H1 (cell line): ENCODE measurements at regions not wholly inside any gene's neighbourhood (a gene's known extent, or its start where the extent isn't known, plus 50 kb on each side); places are given as distances from the start of the nearest gene placed in this dataset.

Source experiments
- CTCF ChIA-PET: fragments of 300-600 bp; sonication (Branson Sonifier 250); formaldehyde crosslinking; loops from one replicate; lab custom pipeline; 2021; ENCODE audit not compliant: partially characterized antibody; lab: Charles Lee
- POLR2A ChIA-PET: fragments of 300-600 bp; sonication (Branson Sonifier 250); formaldehyde crosslinking; loops from one replicate; lab custom pipeline; 2021; ENCODE audit warnings: inconsistent platforms; ENCODE audit not compliant: partially characterized antibody; lab: Charles Lee
- DNase-seq, 2 experiments: peaks; one replicate each; pipeline versions ENCODE4 v3.0.0 to v3.0.0-alpha.2; 2010 to 2022; ENCODE audit warnings: low spot score in 2 of 2, low read depth in 1 of 2, mixed read lengths in 1 of 2
- FAIRE-seq: peaks from 2 replicates; lab custom pipeline; 2011; peaks lifted over from hg19 to GRCh38; lab: Jason Lieb, UNC
- H2AFZ ChIP-seq: 2 replicates; pipeline ENCODE4 v1.8.1; 2012; ENCODE audit warnings: low read length, inconsistent platforms
- H2AK5ac ChIP-seq: 2 replicates; pipeline ENCODE4 v1.6.1; 2013; ENCODE audit warnings: low read depth, low read length
- H2BK120ac ChIP-seq: replicated peaks from 2 replicates; pipeline ENCODE3; 2013; ENCODE audit warnings: low read depth, low read length, inconsistent platforms
- H2BK12ac ChIP-seq: 2 replicates; pipeline ENCODE4 v1.6.1; 2013; ENCODE audit warnings: low read depth, low read length
- H2BK15ac ChIP-seq: 2 replicates; pipeline ENCODE4 v1.6.1; 2013; ENCODE audit warnings: low read length
- H2BK20ac ChIP-seq: 2 replicates; pipeline ENCODE4 v1.6.1; 2013; ENCODE audit warnings: low read length
- H2BK5ac ChIP-seq: 2 replicates; pipeline ENCODE4 v1.6.1; 2013; ENCODE audit warnings: low read depth, low read length
- H3K14ac ChIP-seq: 2 replicates; pipeline ENCODE4 v1.6.1; 2013; ENCODE audit warnings: inconsistent platforms; ENCODE audit not compliant: insufficient read length
- H3K18ac ChIP-seq: 2 replicates; pipeline ENCODE4 v1.6.1; 2013; ENCODE audit warnings: low read length; ENCODE audit errors: extremely low read depth
- H3K23ac ChIP-seq: 2 replicates; pipeline ENCODE4 v1.6.1; 2013; ENCODE audit warnings: inconsistent platforms; ENCODE audit not compliant: insufficient read length
- H3K23me2 ChIP-seq: 2 replicates; pipeline ENCODE4 v1.6.1; 2013; ENCODE audit warnings: low read depth, low read length
- H3K27ac ChIP-seq: 2 replicates; pipeline ENCODE4 v1.6.1; 2011; ENCODE audit warnings: low read depth, low read length, inconsistent platforms
- H3K27me3 ChIP-seq, 4 experiments: replicated peaks in 1 of 4; 1 replicate in 1 of 4; 2 replicates in 3 of 4; pipeline versions ENCODE4 v1.6.1 to v1.8.1; 2011 to 2013; ENCODE audit warnings: low read length in 3 of 4, mild to moderate bottlenecking in 3 of 4, inconsistent platforms in 2 of 4, mixed read lengths in 2 of 4, moderate library complexity in 1 of 4; ENCODE audit not compliant: control insufficient read depth in 3 of 4, insufficient read depth in 3 of 4; ENCODE audit errors: extremely low read depth in 1 of 4
- H3K36me3 ChIP-seq, 4 experiments: 2 replicates each; pipeline versions ENCODE4 v1.6.1 to v1.8.1; 2011 to 2013; ENCODE audit warnings: mild to moderate bottlenecking in 4 of 4, low read length in 3 of 4, moderate library complexity in 2 of 4, control low read depth in 1 of 4, inconsistent platforms in 1 of 4; ENCODE audit not compliant: insufficient read depth in 4 of 4, control insufficient read depth in 2 of 4
- H3K4ac ChIP-seq: replicated peaks from 2 replicates; pipeline ENCODE3; 2013; ENCODE audit warnings: low read length, low read depth, mixed read lengths, inconsistent platforms; ENCODE audit not compliant: insufficient read length
- H3K4me1 ChIP-seq, 4 experiments: replicated peaks in 1 of 4; 1 replicate in 1 of 4; 2 replicates in 3 of 4; pipeline versions ENCODE4 v1.6.1 to v1.8.1; 2011 to 2013; ENCODE audit warnings: low read length in 3 of 4, inconsistent platforms in 2 of 4, mixed read lengths in 1 of 4; ENCODE audit not compliant: insufficient read depth in 4 of 4, control insufficient read depth in 3 of 4
- H3K4me2 ChIP-seq, 2 experiments: 2 replicates each; pipeline versions ENCODE4 v1.6.1 to v1.8.1; 2011 to 2013; ENCODE audit warnings: low read depth in 2 of 2, low read length in 2 of 2, control low read depth in 1 of 2, inconsistent platforms in 1 of 2, mild to moderate bottlenecking in 1 of 2; ENCODE audit not compliant: insufficient read depth in 1 of 2
- H3K4me3 ChIP-seq, 4 experiments: fragments of 200-600, 300-600 bp in 1 of 4; sonication (generic), shearing (Covaris generic), sonication (Bioruptor Twin) in 1 of 4; 2 replicates each; pipeline versions ENCODE4 v1.5.1 to v1.8.1; 2011 to 2016; ENCODE audit warnings: low read length in 4 of 4, low read depth in 3 of 4, control low read depth in 2 of 4, inconsistent platforms in 2 of 4, mild to moderate bottlenecking in 2 of 4, mixed read lengths in 1 of 4, moderate library complexity in 1 of 4; ENCODE audit not compliant: insufficient read depth in 2 of 4; ENCODE audit errors: extremely low read depth in 1 of 4
- H3K56ac ChIP-seq: replicated peaks from 2 replicates; pipeline ENCODE3; 2013; ENCODE audit warnings: low read depth, mild to moderate bottlenecking, mixed read lengths, low read length, inconsistent platforms; ENCODE audit not compliant: insufficient read length
- H3K79me1 ChIP-seq: 2 replicates; pipeline ENCODE4 v1.6.1; 2013; ENCODE audit warnings: low read depth, low read length, control low read depth
- H3K79me2 ChIP-seq, 2 experiments: 2 replicates each; pipeline versions ENCODE4 v1.6.1 to v1.8.1; 2012 to 2013; ENCODE audit warnings: low read length in 2 of 2, mild to moderate bottlenecking in 2 of 2, inconsistent platforms in 1 of 2; ENCODE audit not compliant: insufficient read depth in 2 of 2, control insufficient read depth in 1 of 2
- H3K9ac ChIP-seq, 4 experiments: replicated peaks in 1 of 4; 1 replicate in 1 of 4; 2 replicates in 3 of 4; pipeline versions ENCODE4 v1.6.1 to v1.8.1; 2011 to 2013; ENCODE audit warnings: low read depth in 3 of 4, low read length in 3 of 4, control low read depth in 2 of 4, mild to moderate bottlenecking in 2 of 4, moderate library complexity in 2 of 4, inconsistent platforms in 1 of 4; ENCODE audit errors: extremely low read depth in 1 of 4
- H3K9me3 ChIP-seq, 2 experiments: 2 replicates each; pipeline versions ENCODE4 v1.6.1 to v1.8.1; 2012 to 2013; ENCODE audit warnings: mild to moderate bottlenecking in 2 of 2, moderate library complexity in 2 of 2, control low read depth in 1 of 2, inconsistent platforms in 1 of 2, low read depth in 1 of 2, low read length in 1 of 2, mixed read lengths in 1 of 2; ENCODE audit not compliant: insufficient read depth in 2 of 2
- H4K20me1 ChIP-seq, 2 experiments: replicated peaks in 1 of 2; 2 replicates each; pipeline versions ENCODE3 to v1.8.1; 2011 to 2013; ENCODE audit warnings: inconsistent platforms in 2 of 2, low read length in 2 of 2, mild to moderate bottlenecking in 1 of 2; ENCODE audit not compliant: insufficient read depth in 2 of 2, control insufficient read depth in 1 of 2
- H4K5ac ChIP-seq: 2 replicates; pipeline ENCODE4 v1.6.1; 2013; ENCODE audit warnings: low read length, low read depth, mixed read lengths, inconsistent platforms; ENCODE audit not compliant: insufficient read length
- H4K8ac ChIP-seq: 2 replicates; pipeline ENCODE4 v1.8.0; 2013; ENCODE audit warnings: mild to moderate bottlenecking, moderate library complexity, low read length, inconsistent platforms; ENCODE audit not compliant: insufficient read depth; ENCODE audit errors: extremely low read depth
- H4K91ac ChIP-seq: replicated peaks from 2 replicates; pipeline ENCODE3; 2013; ENCODE audit warnings: low read length, mixed read lengths, inconsistent platforms; ENCODE audit not compliant: insufficient read length
- ASH2L ChIP-seq: fragments of 200-600, 300-600 bp; sonication (generic); IDR thresholded peaks from one replicate; pipeline ENCODE4 v1.7.1; 2017; ENCODE audit warnings: low read length
- BRCA1 ChIP-seq: IDR thresholded peaks from 2 replicates; pipeline ENCODE4 v1.6.1; 2012; ENCODE audit warnings: low read depth, low read length, improper control_type of control experiment
- CBX8 ChIP-seq: fragments of 300-800, 300-1000 bp; sonication (generic); IDR thresholded peaks from 2 replicates; pipeline ENCODE4 v1.7.1; 2016; ENCODE audit warnings: low read depth, low read length, borderline replicate concordance
- FOSL1 ChIP-seq: IDR thresholded peaks from 2 replicates; pipeline ENCODE4 v1.6.1; 2011; ENCODE audit warnings: mild to moderate bottlenecking, low read depth, low read length, moderate library complexity; ENCODE audit not compliant: insufficient read depth
- GTF2F1 ChIP-seq: IDR thresholded peaks from 2 replicates; pipeline ENCODE4 v1.6.1; 2012; ENCODE audit warnings: low read depth, low read length, improper control_type of control experiment, borderline replicate concordance
- SIRT6 ChIP-seq: IDR thresholded peaks from one replicate; pipeline ENCODE4 v1.7.1; 2012; ENCODE audit warnings: low read length, inconsistent platforms
- SIX5 ChIP-seq: IDR thresholded peaks from 2 replicates; pipeline ENCODE4 v1.6.1; 2011; ENCODE audit warnings: mild to moderate bottlenecking, low read depth, low read length
- TEAD4 ChIP-seq: IDR thresholded peaks from 2 replicates; pipeline ENCODE4 v1.6.1; 2012; ENCODE audit warnings: low read depth, low read length, inconsistent platforms, mixed read lengths
- ZNF274 ChIP-seq: IDR thresholded peaks from 2 replicates; pipeline ENCODE4 v1.7.0; 2012; ENCODE audit warnings: low read length, borderline replicate concordance; ENCODE audit errors: extremely low read depth
- WGBS, 2 experiments: shearing (Covaris generic) in 1 of 2; methylation state at CpG; one replicate each; pipeline versions ENCODE4 v1.1.6 to v1.1.7; 2013 to 2015; ENCODE audit warnings: low lambda C conversion rate in 2 of 2, mixed read lengths in 2 of 2, inconsistent platforms in 1 of 2, low coverage in 1 of 2, missing lambda C conversion rate in 1 of 2; ENCODE audit not compliant: insufficient replicate concordance in 2 of 2, insufficient coverage in 1 of 2, insufficient read length in 1 of 2; ENCODE audit errors: extremely low coverage in 1 of 2, missing lambda C conversion rate in 1 of 2; 5-methylcytosine and 5-hydroxymethylcytosine counted together
- TF ChIP-seq, protein P1 (sequence below): IDR thresholded peaks from 2 replicates; pipeline ENCODE4 v1.6.1; 2011; ENCODE audit warnings: low read length, improper control_type of control experiment

DNA sequence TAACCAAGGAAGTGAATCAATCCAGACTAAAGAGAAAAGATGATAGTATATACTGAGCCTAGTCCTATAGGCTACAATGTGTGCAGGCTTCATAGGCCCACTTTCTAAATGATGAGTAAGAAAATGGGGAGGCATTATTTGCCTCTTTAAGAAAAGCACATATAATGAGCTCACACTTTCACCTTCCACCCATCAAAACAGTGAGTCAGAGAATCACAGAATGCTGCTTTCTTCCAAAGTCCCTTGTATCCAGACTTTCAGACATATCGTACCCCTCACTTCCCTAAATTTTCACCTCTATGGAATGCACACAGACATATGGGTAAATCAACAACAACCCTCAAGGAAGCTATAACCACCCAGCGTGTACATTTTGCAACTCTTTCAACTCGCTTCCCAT lies 286.4 kb upstream of the PRKD1 start:
- H3K9ac ChIP-seq, result no peak overlapping the region
- POLR2A ChIA-PET, result no interaction called here
- 87% methylated on average over 3 of the region's 3 CpGs; no CpG with 5 or more reads in 1 of the 2 experiments for WGBS, 2 experiments

More for the DNA sequence above, 286.4 kb upstream of the PRKD1 start:
- Histone ChIP-seq H3K27me3 (no peaks in the 10 kb centered on the region), H2AFZ (no peak overlapping the region), H3K9me3 (no peaks in the 10 kb centered on the region), H2BK15ac (no peak overlapping the region), H3K79me1 (no peaks in the 10 kb centered on the region), H3K36me3 (no peaks in the 10 kb centered on the region), H4K20me1 (no peaks in the 10 kb centered on the region), H3K27ac (no peak overlapping the region), H4K8ac (no peak overlapping the region), H4K5ac (no peak overlapping the region), H3K23me2 (no peaks in the 10 kb centered on the region; the same call in 1 of the 2 replicates), H2BK120ac (no peak overlapping the region), H2BK12ac (no peak overlapping the region), H3K4ac (no peak overlapping the region), H4K91ac (no peak overlapping the region), H3K56ac (no peak overlapping the region), H3K23ac (no peak overlapping the region), H3K79me2 (no peaks in the 10 kb centered on the region), H3K4me3 (no peak overlapping the region), H2AK5ac (no peak overlapping the region), H3K18ac (no peak overlapping the region), H2BK20ac (no peak overlapping the region), H3K4me1 (no peaks in the 10 kb centered on the region), H3K14ac (no peak overlapping the region), H2BK5ac (no peak overlapping the region), H3K4me2 (no peak overlapping the region)
- DNase-seq (no peak), FAIRE-seq (no peak)
- CTCF ChIA-PET, result interaction anchor here (0.7 to 2.7 kb wide), 37 partner anchors 9 to 1463 kb away, joined by 3 to 32 read pairs (median 4); no protein-coding TSS in a partner anchor
- TF ChIP-seq GTF2F1 (no peak), ZNF274 (no peak), CBX8 (no peak), ASH2L (no peak), SIX5 (no peak), SIRT6 (no peak), BRCA1 (no peak), FOSL1 (no peak), TEAD4 (no peak)
- TF ChIP-seq, protein P1, sequence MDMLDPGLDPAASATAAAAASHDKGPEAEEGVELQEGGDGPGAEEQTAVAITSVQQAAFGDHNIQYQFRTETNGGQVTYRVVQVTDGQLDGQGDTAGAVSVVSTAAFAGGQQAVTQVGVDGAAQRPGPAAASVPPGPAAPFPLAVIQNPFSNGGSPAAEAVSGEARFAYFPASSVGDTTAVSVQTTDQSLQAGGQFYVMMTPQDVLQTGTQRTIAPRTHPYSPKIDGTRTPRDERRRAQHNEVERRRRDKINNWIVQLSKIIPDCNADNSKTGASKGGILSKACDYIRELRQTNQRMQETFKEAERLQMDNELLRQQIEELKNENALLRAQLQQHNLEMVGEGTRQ, result no peak
